Testis (tissue), 2 donors: ENCODE measurements at regions not wholly inside any gene's neighbourhood (a gene's known extent, or its start where the extent isn't known, plus 50 kb on each side); places are given as distances from the start of the nearest gene placed in this dataset.

Source experiments
- DNase-seq: peaks from one replicate; pipeline ENCODE4 v3.0.0-alpha.2; 2019
- H3K27ac ChIP-seq, 2 donors: fragments of 200-600 bp; sonication (generic); one replicate each; pipeline ENCODE4 v1.5.1; 2019
- H3K27me3 ChIP-seq: fragments of 200-600 bp; sonication (generic); one replicate; pipeline ENCODE4 v1.5.1; 2019
- H3K36me3 ChIP-seq: fragments of 200-600 bp; sonication (generic); one replicate; pipeline ENCODE4 v1.5.1; 2017; ENCODE audit warnings: low read depth; ENCODE audit errors: missing control alignments
- H3K4me1 ChIP-seq: fragments of 200-600 bp; sonication (generic); one replicate; pipeline ENCODE4 v1.5.1; 2019
- H3K4me3 ChIP-seq, 2 donors: fragments of 200-600 bp; sonication (generic); one replicate each; pipeline ENCODE4 v1.5.1; 2017 to 2019
- H3K9me3 ChIP-seq: fragments of 200-600 bp; sonication (generic); one replicate; pipeline ENCODE4 v1.5.1; 2017
- CTCF ChIP-seq, 3 experiments: fragments of 450-650 bp in 2 of 3; fragments of 200-600 bp in 1 of 3; sonication (generic) in 1 of 3; IDR thresholded peaks; one replicate each; pipeline ENCODE4 v1.5.1; 2016 to 2019; ENCODE audit warnings: antibody characterized with exemption in 3 of 3, mild to moderate bottlenecking in 2 of 3, moderate library complexity in 1 of 3
- POLR2A ChIP-seq: fragments of 450-650 bp; IDR thresholded peaks from one replicate; pipeline ENCODE4 v1.6.1; 2017; ENCODE audit warnings: antibody characterized with exemption, mild to moderate bottlenecking, moderate library complexity
- WGBS, 2 donors: methylation state at CpG; one replicate each; pipeline ENCODE4 v1.1.5; 2018; 5-methylcytosine and 5-hydroxymethylcytosine counted together
- intact Hi-C: fragments of 100-400 bp; cut with DNase I; formaldehyde crosslinking; loops from one replicate; pipeline ENCODE4 v1.15.1; 2023; ENCODE audit warnings: low total_unique reads

GRCh38 chrX:871626-872025, 241.0 kb downstream of the SHOX start:
- intact Hi-C loops, result no loop called here
- no peak for TF ChIP-seq POLR2A
- TF ChIP-seq CTCF (IDR thresholded peaks at IDR 0.05), result no peak
- Histone ChIP-seq H3K9me3 (no peaks in the 10 kb centered on the region), H3K36me3 (no peaks in the 10 kb centered on the region), H3K4me1 (no peaks in the 10 kb centered on the region), H3K4me3 (no peak overlapping the region), H3K27me3 (no peaks in the 10 kb centered on the region), H3K27ac (no peak overlapping the region)
- no peak for DNase-seq
- WGBS, 2 donors, result 62 to 67% methylated on average over 10 of the region's 10 CpGs

GRCh38 chrX:867966-868647, 237.5 kb downstream of the SHOX start:
- 61 to 75% methylated on average over 14 to 18 of the region's 18 CpGs for WGBS, 2 donors
- H3K4me1 ChIP-seq, result no peaks in the 10 kb centered on the region
- no peaks in the 10 kb centered on the region for H3K27me3 ChIP-seq
- H3K27ac ChIP-seq, result no peak overlapping the region
- no peak for TF ChIP-seq POLR2A
- no peak for TF ChIP-seq CTCF (IDR thresholded peaks at IDR 0.05)
- no peaks in the 10 kb centered on the region for H3K9me3 ChIP-seq
- intact Hi-C loops, result no loop called here
- no peak for DNase-seq
- H3K36me3 ChIP-seq, result no peaks in the 10 kb centered on the region
- no peak overlapping the region for H3K4me3 ChIP-seq

- TF ChIP-seq POLR2A, result no peak
- TF ChIP-seq CTCF (IDR thresholded peaks at IDR 0.05), result no peak
Measured at GRCh38 chrX:867502-867901, 236.9 kb downstream of the SHOX start.

GRCh38 chrX:866441-866990, 235.9 kb downstream of the SHOX start:
- no peaks in the 10 kb centered on the region for H3K4me1 ChIP-seq
- DNase-seq, result no peak
- WGBS, 2 donors, result 9 to 11% methylated on average over 18 of the region's 18 CpGs

More at GRCh38 chrX:867502-867901, 236.9 kb downstream of the SHOX start:
- intact Hi-C loops, result no loop called here
- Histone ChIP-seq H3K9me3 (no peaks in the 10 kb centered on the region), H3K4me3 (no peak overlapping the region), H3K27ac (no peak overlapping the region), H3K27me3 (no peaks in the 10 kb centered on the region), H3K36me3 (no peaks in the 10 kb centered on the region), H3K4me1 (no peaks in the 10 kb centered on the region)
- 30 to 36% methylated on average over 11 of the region's 11 CpGs for WGBS, 2 donors
- no peak for DNase-seq

More at GRCh38 chrX:866441-866990, 235.9 kb downstream of the SHOX start:
- no peak overlapping the region for H3K27ac ChIP-seq
- H3K36me3 ChIP-seq, result no peaks in the 10 kb centered on the region
- no peak for TF ChIP-seq POLR2A
- no peak for TF ChIP-seq CTCF (IDR thresholded peaks at IDR 0.05)
- intact Hi-C loops, result no loop called here
- no peak overlapping the region for H3K4me3 ChIP-seq
- no peaks in the 10 kb centered on the region for H3K27me3 ChIP-seq
- no peaks in the 10 kb centered on the region for H3K9me3 ChIP-seq
